ENCODE measurements at regions not wholly inside any gene's neighbourhood (a gene's known extent, or its start where the extent isn't known, plus 50 kb on each side); places are given as distances from the start of the nearest gene placed in this dataset.

DNA sequence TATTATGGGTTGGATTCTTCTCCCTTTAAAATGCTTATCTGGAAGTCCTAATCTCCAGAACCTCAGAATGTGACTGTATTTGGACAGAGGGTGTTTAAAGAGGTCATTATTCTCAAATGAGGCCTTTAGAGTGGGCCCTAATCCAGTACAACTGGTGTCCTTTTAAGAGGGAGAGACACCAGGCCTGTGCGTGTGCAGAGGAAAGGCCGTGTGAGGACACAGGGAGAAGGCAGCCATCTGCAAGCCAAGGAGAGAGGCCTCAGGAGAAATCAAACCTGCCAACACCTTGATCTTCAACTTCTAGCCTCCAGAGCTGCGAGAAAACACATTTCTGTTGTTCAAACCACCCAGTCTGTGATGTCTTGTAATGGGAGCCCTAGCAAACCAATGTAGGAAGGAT, 235.4 kb upstream of the MYO3A start:
- H3K27me3 ChIP-seq (ENCODE audit: control insufficient read depth, insufficient read depth, low read length), result peaks cover 2% of the 10 kb centered on the region
- H3K36me3 ChIP-seq (ENCODE audit: control insufficient read depth, insufficient read depth, low read length), result no peaks in the 10 kb centered on the region
- H3K4me3 ChIP-seq (ENCODE audit: low read depth, low read length), result no peak overlapping the region
- no peak for DNase-seq (ENCODE audit: low read depth)
- no peak for TF ChIP-seq CTCF (IDR thresholded peaks at IDR 0.05; ENCODE audit: insufficient read depth, low read length, poor library complexity, severe bottlenecking)

DNA sequence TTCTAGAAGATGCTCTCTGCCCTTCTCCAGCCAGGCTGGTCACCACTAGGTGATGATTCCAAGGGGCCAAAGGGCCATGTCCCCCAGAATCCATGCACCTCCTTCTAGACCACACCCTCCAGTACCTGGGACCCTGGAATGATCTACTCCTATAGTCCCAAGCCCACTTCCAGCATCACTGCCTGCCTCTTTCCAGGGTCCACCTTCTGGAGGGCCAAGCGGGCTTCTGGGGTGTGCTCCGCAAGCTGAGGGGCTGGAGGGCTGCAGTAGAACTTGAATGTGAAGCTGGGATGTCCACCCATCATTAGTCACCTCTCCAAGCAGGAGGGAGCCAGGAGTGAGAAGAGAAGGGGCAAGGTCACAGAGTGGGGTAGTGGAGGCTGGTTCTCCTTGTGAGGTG, 234.4 kb upstream of the MYO3A start:
- no peak for DNase-seq (ENCODE audit: low read depth)
- Histone ChIP-seq H3K27me3 (ENCODE audit: control insufficient read depth, insufficient read depth, low read length) (no peaks in the 10 kb centered on the region), H3K4me3 (ENCODE audit: low read depth, low read length) (no peak overlapping the region), H3K36me3 (ENCODE audit: control insufficient read depth, insufficient read depth, low read length) (no peaks in the 10 kb centered on the region)
- TF ChIP-seq CTCF (IDR thresholded peaks at IDR 0.05; ENCODE audit: insufficient read depth, low read length, poor library complexity, severe bottlenecking), result no peak

DNA sequence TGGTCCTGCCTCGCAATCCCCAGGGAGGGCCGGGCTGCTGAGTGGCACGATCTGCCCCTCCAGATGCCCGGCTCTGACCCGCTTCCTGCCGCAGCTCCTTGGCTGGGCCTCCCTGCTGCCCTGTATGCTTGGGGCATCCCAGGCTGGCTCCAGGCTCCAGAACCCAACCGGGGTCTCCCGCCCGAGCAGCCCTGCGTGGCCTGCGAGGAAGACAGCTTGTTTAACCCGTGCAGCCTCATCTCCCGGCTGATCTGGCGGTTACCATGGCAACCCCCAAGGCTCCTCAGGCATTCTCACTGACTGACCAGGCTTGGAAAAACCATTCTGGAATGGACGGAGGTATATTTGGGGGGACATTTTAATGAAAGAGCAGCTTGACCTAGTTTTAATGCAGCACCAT, 232.4 kb upstream of the MYO3A start:
- Histone ChIP-seq H3K36me3 (ENCODE audit: control insufficient read depth, insufficient read depth, low read length) (no peaks in the 10 kb centered on the region), H3K27me3 (ENCODE audit: control insufficient read depth, insufficient read depth, low read length) (no peaks in the 10 kb centered on the region), H3K4me3 (ENCODE audit: low read depth, low read length) (no peak overlapping the region)
- no peak for DNase-seq (ENCODE audit: low read depth)
- no peak for TF ChIP-seq CTCF (IDR thresholded peaks at IDR 0.05; ENCODE audit: insufficient read depth, low read length, poor library complexity, severe bottlenecking)

- DNase-seq (ENCODE audit: low read depth), result no peak
- no peaks in the 10 kb centered on the region for H3K27me3 ChIP-seq (ENCODE audit: control insufficient read depth, insufficient read depth, low read length)
- TF ChIP-seq CTCF (IDR thresholded peaks at IDR 0.05; ENCODE audit: insufficient read depth, low read length, poor library complexity, severe bottlenecking), result no peak
- H3K36me3 ChIP-seq (ENCODE audit: control insufficient read depth, insufficient read depth, low read length), result no peaks in the 10 kb centered on the region
- no peak overlapping the region for H3K4me3 ChIP-seq (ENCODE audit: low read depth, low read length)
Measured at GRCh38 chr10:25704622-25705021, 229.4 kb upstream of the MYO3A start.

GRCh38 chr10:25707572-25707971, 226.5 kb upstream of the MYO3A start:
- no peak overlapping the region for H3K4me3 ChIP-seq (ENCODE audit: low read depth, low read length)
- no peak for DNase-seq (ENCODE audit: low read depth)
- no peak for TF ChIP-seq CTCF (IDR thresholded peaks at IDR 0.05; ENCODE audit: insufficient read depth, low read length, poor library complexity, severe bottlenecking)
- no peaks in the 10 kb centered on the region for H3K27me3 ChIP-seq (ENCODE audit: control insufficient read depth, insufficient read depth, low read length)
- H3K36me3 ChIP-seq (ENCODE audit: control insufficient read depth, insufficient read depth, low read length), result no peaks in the 10 kb centered on the region

DNA sequence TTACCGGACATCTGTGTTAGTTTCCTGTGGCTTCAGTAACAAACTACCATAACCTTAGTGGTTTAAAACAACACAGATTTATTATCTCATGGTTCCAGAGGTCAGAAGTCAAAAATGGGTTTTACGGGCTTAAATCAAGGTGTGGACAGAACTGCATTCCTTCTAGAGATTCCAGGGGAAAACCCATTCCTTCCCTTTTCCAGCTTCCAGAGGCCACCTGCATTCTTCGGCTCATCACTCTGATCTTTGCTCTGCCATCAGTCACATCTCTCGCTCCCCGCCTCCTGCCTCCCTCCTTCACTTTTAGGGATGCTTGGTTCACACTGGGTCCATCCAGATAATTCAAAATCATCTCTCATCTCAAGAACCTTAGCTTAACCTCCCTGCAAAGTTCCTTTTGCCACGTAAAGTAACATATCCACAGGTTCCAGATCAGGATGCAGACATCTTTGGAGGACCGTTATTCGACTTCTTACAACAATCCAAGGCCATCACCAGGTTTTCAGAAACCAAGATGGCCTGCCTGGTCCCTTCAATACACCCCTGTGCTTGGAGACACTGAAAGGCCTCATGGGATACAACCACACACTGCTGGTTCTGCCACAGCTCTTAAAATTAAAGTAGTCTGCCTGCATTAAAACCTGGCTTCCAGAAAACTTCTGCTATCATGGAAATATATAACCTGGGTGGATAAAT, 225.9 kb upstream of the MYO3A start:
- DNase-seq (ENCODE audit: low read depth), result no peak
- no peaks in the 10 kb centered on the region for H3K27me3 ChIP-seq (ENCODE audit: control insufficient read depth, insufficient read depth, low read length)
- H3K4me3 ChIP-seq (ENCODE audit: low read depth, low read length), result no peak overlapping the region
- TF ChIP-seq CTCF (IDR thresholded peaks at IDR 0.05; ENCODE audit: insufficient read depth, low read length, poor library complexity, severe bottlenecking), result no peak
- H3K36me3 ChIP-seq (ENCODE audit: control insufficient read depth, insufficient read depth, low read length), result no peaks in the 10 kb centered on the region

All from kidney epithelial cell (primary cell).